GM12872 (cell line): ENCODE measurements at regions not wholly inside any gene's neighbourhood (a gene's known extent, or its start where the extent isn't known, plus 50 kb on each side); places are given as distances from the start of the nearest gene placed in this dataset.

Experiments used
- CTCF ChIP-seq: IDR thresholded peaks from 3 replicates; pipeline ENCODE4 v1.5.1; 2011; ENCODE audit warnings: low read depth, mild to moderate bottlenecking, low read length, moderate library complexity; ENCODE audit not compliant: insufficient read depth

- no peak for TF ChIP-seq CTCF
Observed at GRCh38 chr2:217414429-217414828, 554.6 kb upstream of the TNP1 start.

GRCh38 chr2:217413193-217413592 is 553.3 kb upstream of the TNP1 start:
- TF ChIP-seq CTCF, result no peak

- TF ChIP-seq CTCF, result no peak
Observed at GRCh38 chr2:217412721-217413120, 552.9 kb upstream of the TNP1 start.

- no peak for TF ChIP-seq CTCF
Observed at GRCh38 chr2:217412277-217412676, 552.4 kb upstream of the TNP1 start.

- TF ChIP-seq CTCF, result no peak
Observed at GRCh38 chr2:217410681-217410960, 550.8 kb upstream of the TNP1 start.

- TF ChIP-seq CTCF, result no peak
Observed at GRCh38 chr2:217409949-217410680, 550.3 kb upstream of the TNP1 start.

GRCh38 chr2:217407362-217407761 is 547.5 kb upstream of the TNP1 start:
- no peak for TF ChIP-seq CTCF
